ENCODE measurements at regions not wholly inside any gene's neighbourhood (a gene's known extent, or its start where the extent isn't known, plus 50 kb on each side); places are given as distances from the start of the nearest gene placed in this dataset.

- TF ChIP-seq FOS (IDR thresholded peaks at IDR 0.05; ENCODE audit: borderline replicate concordance, insufficient read depth, low read length) (no peak), MYC (IDR thresholded peaks at IDR 0.05; ENCODE audit: low read depth, low read length) (no peak), JUN (IDR thresholded peaks at IDR 0.05; ENCODE audit: borderline replicate concordance, insufficient read depth, insufficient read length, low read depth) (no peak), POLR2AphosphoS5 (IDR thresholded peaks at IDR 0.05; ENCODE audit: insufficient read depth, low read depth, low read length) (no peak), CTCF (IDR thresholded peaks at IDR 0.05; ENCODE audit: extremely low read depth in 1 of 2, insufficient read depth in 1 of 2, low read depth in 1 of 2, low read length in 2 of 2) (no peak), POLR2A (IDR thresholded peaks at IDR 0.05; ENCODE audit: low read depth, low read length) (no peak), GATA2 (IDR thresholded peaks at IDR 0.05; ENCODE audit: insufficient read depth, insufficient read length, low read depth, low read length) (no peak), EZH2 (IDR thresholded peaks at IDR 0.05; ENCODE audit: borderline replicate concordance, low read depth, low read length, severe bottlenecking) (no peak)
- TF ChIP-seq, protein P1, sequence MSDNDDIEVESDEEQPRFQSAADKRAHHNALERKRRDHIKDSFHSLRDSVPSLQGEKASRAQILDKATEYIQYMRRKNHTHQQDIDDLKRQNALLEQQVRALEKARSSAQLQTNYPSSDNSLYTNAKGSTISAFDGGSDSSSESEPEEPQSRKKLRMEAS (IDR thresholded peaks at IDR 0.05; ENCODE audit: insufficient read depth, insufficient read length) = no peak
- Histone ChIP-seq H3K9me3 (replicated peaks; ENCODE audit: control insufficient read depth, insufficient read depth, low read length) (no peaks in the 10 kb centered on the region), H3K4me1 (ENCODE audit: control insufficient read depth, extremely low read depth, insufficient read depth, low read length) (no peaks in the 10 kb centered on the region), H3K36me3 (ENCODE audit: control insufficient read depth in 2 of 2, extremely low read depth in 1 of 2, insufficient read depth in 2 of 2, low read length in 2 of 2) (no peaks in the 10 kb centered on the region), H3K27me3 (ENCODE audit: control insufficient read depth in 2 of 2, insufficient read depth in 2 of 2, low read length in 2 of 2) (no peaks in the 10 kb centered on the region), H3K4me2 (ENCODE audit: insufficient read depth, low read length) (no peak overlapping the region), H4K20me1 (replicated peaks; ENCODE audit: control insufficient read depth, extremely low read depth, insufficient read depth, low read length) (no peaks in the 10 kb centered on the region), H3K4me3 (replicated peaks in 1 of 3; ENCODE audit: insufficient read depth in 1 of 3, low read depth in 1 of 3, low read length in 3 of 3) (no peak overlapping the region), H3K9ac (replicated peaks; ENCODE audit: extremely low read depth, insufficient read depth, low read length) (no peak overlapping the region), H3K9me1 (replicated peaks; ENCODE audit: control insufficient read depth, extremely low read depth, insufficient read depth, low read length) (no peaks in the 10 kb centered on the region), H3K27ac (ENCODE audit: insufficient read depth, low read depth, low read length) (no peak overlapping the region), H2AFZ (ENCODE audit: low read depth, low read length) (no peak overlapping the region), H3K79me2 (ENCODE audit: control insufficient read depth, insufficient read depth, low read length) (no peaks in the 10 kb centered on the region)
- BruUV-seq (replicated peaks) = no TSS peak
- DNase-seq (ENCODE audit: low read depth, low spot score) (no peak), FAIRE-seq (no peak)
- dilution Hi-C loops (cut with MboI; ENCODE audit: extremely low pct_ligation_motif_present, low sequenced_read_pairs) (no loop called here), intact Hi-C loops (cut with micrococcal nuclease) (no loop called here)
- ChIA-PET POLR2A (no interaction called here), CTCF (no interaction called here)
These were observed 238.0 kb upstream of the PLET1 start for GRCh38 chr11:112498701-112499100.
